Upper lobe of right lung (tissue), 1 donor: ENCODE measurements at regions not wholly inside any gene's neighbourhood (a gene's known extent, or its start where the extent isn't known, plus 50 kb on each side); places are given as distances from the start of the nearest gene placed in this dataset.

Source experiments
- ATAC-seq: fragments of 200-7000 bp; cut with Tn5 transposase; one replicate; pipeline ENCODE4 v1.9.1; 2020; ENCODE audit warnings: mild to moderate bottlenecking, moderate library complexity
- DNase-seq: peaks from one replicate; pipeline ENCODE4 v3.0.0-alpha.2; 2020
- H3K27ac ChIP-seq: fragments of 200-600 bp; one replicate; pipeline ENCODE4 v1.8.0; 2022
- H3K27me3 ChIP-seq: fragments of 200-600 bp; one replicate; pipeline ENCODE4 v1.8.0; 2022; ENCODE audit warnings: mild to moderate bottlenecking
- H3K36me3 ChIP-seq: fragments of 200-600 bp; one replicate; pipeline ENCODE4 v1.8.0; 2022
- H3K4me1 ChIP-seq: fragments of 200-600 bp; one replicate; pipeline ENCODE4 v1.8.0; 2022
- H3K4me3 ChIP-seq: fragments of 200-600 bp; one replicate; pipeline ENCODE4 v1.8.0; 2022; ENCODE audit warnings: mild to moderate bottlenecking
- H3K9me3 ChIP-seq: fragments of 200-600 bp; one replicate; pipeline ENCODE4 v1.8.0; 2022
- CTCF ChIP-seq: fragments of 200-600 bp; IDR thresholded peaks from one replicate; pipeline ENCODE4 v1.8.0; 2022; ENCODE audit warnings: antibody characterized with exemption
- intact Hi-C: fragments of 100-400 bp; cut with DNase I; formaldehyde crosslinking; loops from one replicate; pipeline ENCODE4 v1.11.0; 2022
- donor health status: DM: no; HTN: yes; CAD: no; lungs with severe emphysema.

DNA sequence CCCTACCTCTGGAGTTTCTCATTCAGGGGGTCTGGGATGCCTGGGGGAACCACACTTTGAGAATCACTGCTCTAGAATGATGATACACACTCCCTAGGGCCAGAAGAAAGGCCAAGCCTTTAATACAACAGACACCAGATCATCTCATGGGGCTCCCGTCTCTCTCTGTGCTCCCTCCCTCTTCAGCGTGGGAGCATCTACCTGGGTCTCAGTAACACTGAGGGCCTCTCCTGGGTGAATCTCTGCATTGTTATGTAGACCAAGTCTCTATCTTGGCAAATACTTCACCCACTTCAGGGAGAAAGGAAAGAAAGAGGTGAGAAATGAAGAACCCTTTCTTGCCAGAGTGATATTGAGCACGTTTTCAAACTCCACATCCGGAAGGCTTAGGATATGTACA, 65.4 kb upstream of the KCNK12 start:
- intact Hi-C loops, result no loop called here
- no peaks in the 10 kb centered on the region for H3K4me1 ChIP-seq
- H3K36me3 ChIP-seq, result no peaks in the 10 kb centered on the region
- ATAC-seq, result no peak
- no peak overlapping the region for H3K27ac ChIP-seq
- no peak for TF ChIP-seq CTCF
- DNase-seq, result no peak
- H3K27me3 ChIP-seq, result no peaks in the 10 kb centered on the region
- H3K4me3 ChIP-seq, result no peak overlapping the region
- no peaks in the 10 kb centered on the region for H3K9me3 ChIP-seq

- ATAC-seq (no peak), DNase-seq (peak; percentile 44)
- intact Hi-C loops, result no loop called here
- no peaks in the 10 kb centered on the region for H3K9me3 ChIP-seq
- H3K27me3 ChIP-seq, result no peaks in the 10 kb centered on the region
- TF ChIP-seq CTCF, result no peak
- H3K36me3 ChIP-seq, result no peaks in the 10 kb centered on the region
- no peak overlapping the region for H3K4me3 ChIP-seq
- H3K27ac ChIP-seq, result no peak overlapping the region
- no peaks in the 10 kb centered on the region for H3K4me1 ChIP-seq
Observed at GRCh38 chr2:47632754-47633153, 62.0 kb upstream of the KCNK12 start.

GRCh38 chr2:47631792-47632398, 61.1 kb upstream of the KCNK12 start:
- Histone ChIP-seq H3K4me3 (no peak overlapping the region), H3K9me3 (no peaks in the 10 kb centered on the region), H3K4me1 (no peaks in the 10 kb centered on the region), H3K27ac (no peak overlapping the region), H3K36me3 (no peaks in the 10 kb centered on the region), H3K27me3 (no peaks in the 10 kb centered on the region)
- no peak for TF ChIP-seq CTCF
- DNase-seq (peak; percentile 73), ATAC-seq (peak; percentile 84)
- intact Hi-C loops, result no loop called here

DNA sequence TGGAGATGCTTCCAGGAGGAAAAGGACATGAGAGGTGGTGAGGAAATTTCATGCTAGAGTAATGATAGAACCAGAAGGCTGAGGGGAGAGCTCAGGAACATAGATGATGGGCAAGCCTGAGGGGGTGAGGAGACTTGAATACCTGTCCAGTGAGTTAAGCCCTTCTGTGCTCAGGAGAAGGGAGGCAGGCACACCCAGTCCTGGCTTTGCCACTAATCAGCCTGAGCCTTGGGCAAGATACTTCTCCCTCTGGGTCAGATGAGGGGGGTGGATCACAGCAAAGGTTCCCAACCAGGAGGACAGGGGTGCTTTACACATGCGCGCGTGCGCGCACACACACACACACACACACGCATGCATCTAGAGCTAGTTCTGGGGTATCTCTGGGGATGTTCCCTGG, 60.5 kb upstream of the KCNK12 start:
- Histone ChIP-seq H3K4me1 (no peaks in the 10 kb centered on the region), H3K27ac (no peak overlapping the region), H3K4me3 (no peak overlapping the region), H3K36me3 (no peaks in the 10 kb centered on the region), H3K27me3 (no peaks in the 10 kb centered on the region), H3K9me3 (no peaks in the 10 kb centered on the region)
- DNase-seq, result no peak
- TF ChIP-seq CTCF, result no peak
- ATAC-seq, result no peak
- intact Hi-C loops, result no loop called here

DNA sequence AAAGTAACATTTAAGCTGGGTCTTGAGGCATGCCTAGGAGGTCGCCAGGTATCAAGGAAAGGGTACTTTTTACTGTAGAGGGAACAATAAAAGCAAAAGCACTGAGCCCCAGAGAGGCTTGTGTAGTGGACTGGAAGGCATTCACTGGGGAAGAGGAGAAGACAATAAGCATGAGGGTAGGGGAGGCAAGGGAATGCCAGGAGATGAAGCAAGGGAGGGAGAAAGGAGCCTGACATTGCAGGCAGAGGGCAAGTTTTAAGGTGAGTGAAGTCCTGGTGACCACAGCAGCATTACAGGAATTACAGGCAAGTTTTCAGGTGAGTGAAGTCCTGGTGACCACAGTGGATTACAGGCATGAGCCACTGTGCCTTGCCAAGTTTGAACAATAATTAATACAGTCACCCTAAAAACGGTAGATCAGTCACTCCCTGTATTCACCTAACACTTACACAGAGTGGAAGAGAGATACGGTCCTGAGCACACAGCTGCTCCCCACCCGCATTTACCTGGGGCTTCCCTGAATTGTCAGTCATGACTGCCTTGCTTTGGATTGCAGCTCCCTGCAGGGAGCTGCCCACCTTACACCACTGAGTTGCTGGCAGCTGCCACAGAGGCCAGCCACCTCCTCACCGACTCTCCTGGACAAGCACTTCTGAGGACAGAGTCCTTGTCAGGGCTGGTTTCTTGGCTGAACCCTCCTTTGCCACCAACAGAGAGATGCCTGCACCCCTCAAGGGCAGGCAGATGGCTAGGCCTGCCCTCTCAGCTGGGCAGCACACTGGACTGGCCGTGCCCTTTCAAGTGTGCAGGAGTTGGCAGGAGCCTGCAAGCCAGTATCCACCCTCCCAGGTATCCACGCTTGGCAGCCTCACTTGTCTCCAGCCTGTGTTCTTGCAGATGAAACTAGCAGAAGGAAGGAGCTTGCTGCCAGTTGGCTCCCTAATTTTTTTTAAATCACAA, 59.0 kb upstream of the KCNK12 start:
- TF ChIP-seq CTCF, result no peak
- Histone ChIP-seq H3K27me3 (no peaks in the 10 kb centered on the region), H3K27ac (no peak overlapping the region), H3K4me1 (no peaks in the 10 kb centered on the region), H3K9me3 (no peaks in the 10 kb centered on the region), H3K4me3 (no peak overlapping the region), H3K36me3 (no peaks in the 10 kb centered on the region)
- peak; percentile 29 for ATAC-seq
- intact Hi-C loops, result no loop called here
- no peak for DNase-seq
